ENCODE measurements at regions not wholly inside any gene's neighbourhood (a gene's known extent, or its start where the extent isn't known, plus 50 kb on each side); places are given as distances from the start of the nearest gene placed in this dataset.

DNA sequence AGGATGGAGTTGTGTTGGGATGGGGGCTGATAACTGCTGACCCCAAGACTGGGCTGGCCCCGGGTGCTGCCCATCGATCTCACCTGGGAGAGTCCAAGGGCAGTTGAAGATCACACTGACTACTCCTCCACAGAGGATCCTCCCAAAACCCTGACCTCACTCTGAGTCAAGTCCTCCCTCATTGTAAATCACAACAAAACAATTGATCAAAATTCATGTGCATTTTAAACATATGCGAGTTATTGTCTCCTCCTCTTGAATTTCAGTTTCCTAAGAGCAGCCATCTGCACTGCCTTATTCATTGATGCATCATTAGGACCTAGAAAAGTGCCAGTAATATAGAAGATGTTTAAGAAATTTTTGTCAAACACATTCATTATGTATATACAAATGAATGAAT, 273.6 kb downstream of the C1orf94 start:
- no peak for TF ChIP-seq EZH2 (IDR thresholded peaks at IDR 0.05; ENCODE audit: low read depth)
- TF ChIP-seq, protein P1, sequence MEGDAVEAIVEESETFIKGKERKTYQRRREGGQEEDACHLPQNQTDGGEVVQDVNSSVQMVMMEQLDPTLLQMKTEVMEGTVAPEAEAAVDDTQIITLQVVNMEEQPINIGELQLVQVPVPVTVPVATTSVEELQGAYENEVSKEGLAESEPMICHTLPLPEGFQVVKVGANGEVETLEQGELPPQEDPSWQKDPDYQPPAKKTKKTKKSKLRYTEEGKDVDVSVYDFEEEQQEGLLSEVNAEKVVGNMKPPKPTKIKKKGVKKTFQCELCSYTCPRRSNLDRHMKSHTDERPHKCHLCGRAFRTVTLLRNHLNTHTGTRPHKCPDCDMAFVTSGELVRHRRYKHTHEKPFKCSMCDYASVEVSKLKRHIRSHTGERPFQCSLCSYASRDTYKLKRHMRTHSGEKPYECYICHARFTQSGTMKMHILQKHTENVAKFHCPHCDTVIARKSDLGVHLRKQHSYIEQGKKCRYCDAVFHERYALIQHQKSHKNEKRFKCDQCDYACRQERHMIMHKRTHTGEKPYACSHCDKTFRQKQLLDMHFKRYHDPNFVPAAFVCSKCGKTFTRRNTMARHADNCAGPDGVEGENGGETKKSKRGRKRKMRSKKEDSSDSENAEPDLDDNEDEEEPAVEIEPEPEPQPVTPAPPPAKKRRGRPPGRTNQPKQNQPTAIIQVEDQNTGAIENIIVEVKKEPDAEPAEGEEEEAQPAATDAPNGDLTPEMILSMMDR (conservative IDR thresholded peaks at IDR 0.05): no peak
- H3K27ac ChIP-seq: no peak overlapping the region
- no peaks in the 10 kb centered on the region for H3K4me1 ChIP-seq (replicated peaks; ENCODE audit: insufficient read depth)
- intact Hi-C loops (cut with micrococcal nuclease; ENCODE audit: unreplicated experiment): no loop called here
- no peaks in the 10 kb centered on the region for H3K36me3 ChIP-seq (ENCODE audit: low read depth)
- no peaks in the 10 kb centered on the region for H3F3A ChIP-seq (ENCODE audit: insufficient read depth, low read depth)
- no peak overlapping the region for H2AFZ ChIP-seq
- no peaks in the 10 kb centered on the region for H3K9me2 ChIP-seq (ENCODE audit: insufficient read depth)
- ChIA-PET CTCF (no interaction called here), POLR2A (ENCODE audit: unreplicated experiment) (no interaction called here)
- H3K4me3 ChIP-seq: no peak overlapping the region
- no peak overlapping the region for H3K4me2 ChIP-seq
- H3K9me3 ChIP-seq (ENCODE audit: insufficient read depth, low read depth): no peaks in the 10 kb centered on the region
- no peaks in the 10 kb centered on the region for H4K20me1 ChIP-seq (ENCODE audit: insufficient read depth)
- 0 out of 2 replicates have a peak, but pooled peaks cover 15% of the 10 kb centered on the region for H3K27me3 ChIP-seq (ENCODE audit: insufficient read depth, low read depth)
- no peaks in the 10 kb centered on the region for H3K79me2 ChIP-seq (ENCODE audit: low read depth)
- no peak for DNase-seq
- BruUV-seq (replicated peaks): no TSS peak

GRCh38 chr1:34452451-34452850, 275.7 kb downstream of the C1orf94 start:
- H3K27me3 ChIP-seq (ENCODE audit: insufficient read depth, low read depth): peaks cover 30% of the 10 kb centered on the region; the same call in 1 of the 2 replicates
- ChIA-PET POLR2A (ENCODE audit: unreplicated experiment) (no interaction called here), CTCF (no interaction called here)
- no peak overlapping the region for H2AFZ ChIP-seq
- TF ChIP-seq, protein P1 (conservative IDR thresholded peaks at IDR 0.05): no peak
- TF ChIP-seq EZH2 (IDR thresholded peaks at IDR 0.05; ENCODE audit: low read depth): no peak
- H3K36me3 ChIP-seq (ENCODE audit: low read depth): no peaks in the 10 kb centered on the region
- BruUV-seq (replicated peaks): no TSS peak
- H3K4me1 ChIP-seq (replicated peaks; ENCODE audit: insufficient read depth): no peaks in the 10 kb centered on the region
- no peak for DNase-seq
- H3K9me2 ChIP-seq (ENCODE audit: insufficient read depth): no peaks in the 10 kb centered on the region
- no peaks in the 10 kb centered on the region for H4K20me1 ChIP-seq (ENCODE audit: insufficient read depth)
- H3K4me3 ChIP-seq: no peak overlapping the region
- no peak overlapping the region for H3K27ac ChIP-seq
- no peaks in the 10 kb centered on the region for H3K79me2 ChIP-seq (ENCODE audit: low read depth)
- no peak overlapping the region for H3K4me2 ChIP-seq
- H3F3A ChIP-seq (ENCODE audit: insufficient read depth, low read depth): no peaks in the 10 kb centered on the region
- intact Hi-C loops (cut with micrococcal nuclease; ENCODE audit: unreplicated experiment): no loop called here
- H3K9me3 ChIP-seq (ENCODE audit: insufficient read depth, low read depth): no peaks in the 10 kb centered on the region

DNA sequence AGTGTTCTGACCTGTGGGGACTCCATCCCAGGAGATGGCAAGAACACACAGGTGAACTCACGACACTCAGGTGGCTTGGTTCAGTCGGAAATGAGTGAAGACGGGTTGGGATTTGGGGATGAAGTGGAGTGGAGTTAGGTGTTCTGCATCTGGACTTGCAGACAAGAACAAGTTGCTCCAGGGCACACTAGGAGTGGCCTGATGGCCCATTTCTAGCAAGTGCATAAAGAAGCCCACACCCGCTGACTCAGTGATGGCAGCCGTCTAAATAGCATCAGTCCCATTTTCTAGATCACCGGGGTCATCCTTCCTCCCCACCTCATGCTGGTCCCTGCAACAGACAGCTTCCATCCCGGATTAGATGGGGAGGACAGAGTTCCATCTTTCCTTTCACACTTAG, 278.4 kb downstream of the C1orf94 start:
- no peak for DNase-seq
- Histone ChIP-seq H3K27me3 (ENCODE audit: insufficient read depth, low read depth) (peaks cover 26% of the 10 kb centered on the region; the same call in 1 of the 2 replicates), H3K9me2 (ENCODE audit: insufficient read depth) (no peaks in the 10 kb centered on the region), H2AFZ (no peak overlapping the region), H3K9me3 (ENCODE audit: insufficient read depth, low read depth) (no peaks in the 10 kb centered on the region), H4K20me1 (ENCODE audit: insufficient read depth) (no peaks in the 10 kb centered on the region), H3K4me3 (no peak overlapping the region), H3K4me1 (replicated peaks; ENCODE audit: insufficient read depth) (no peaks in the 10 kb centered on the region), H3F3A (ENCODE audit: insufficient read depth, low read depth) (no peaks in the 10 kb centered on the region), H3K4me2 (no peak overlapping the region), H3K27ac (no peak overlapping the region), H3K79me2 (ENCODE audit: low read depth) (no peaks in the 10 kb centered on the region), H3K36me3 (ENCODE audit: low read depth) (no peaks in the 10 kb centered on the region)
- ChIA-PET POLR2A (ENCODE audit: unreplicated experiment) (no interaction called here), CTCF (no interaction called here)
- BruUV-seq (replicated peaks): no TSS peak
- intact Hi-C loops (cut with micrococcal nuclease; ENCODE audit: unreplicated experiment): no loop called here
- TF ChIP-seq, protein P1 (conservative IDR thresholded peaks at IDR 0.05): no peak
- TF ChIP-seq EZH2 (IDR thresholded peaks at IDR 0.05; ENCODE audit: low read depth): no peak

All from PC-9 (cell line).